ENCODE measurements at regions not wholly inside any gene's neighbourhood (a gene's known extent, or its start where the extent isn't known, plus 50 kb on each side); places are given as distances from the start of the nearest gene placed in this dataset.
"Not testable (repeated sequence)": the region's sequence is repeated elsewhere in the genome, so short reads cannot be mapped to it uniquely, and the experiment has no call there.

DNA sequence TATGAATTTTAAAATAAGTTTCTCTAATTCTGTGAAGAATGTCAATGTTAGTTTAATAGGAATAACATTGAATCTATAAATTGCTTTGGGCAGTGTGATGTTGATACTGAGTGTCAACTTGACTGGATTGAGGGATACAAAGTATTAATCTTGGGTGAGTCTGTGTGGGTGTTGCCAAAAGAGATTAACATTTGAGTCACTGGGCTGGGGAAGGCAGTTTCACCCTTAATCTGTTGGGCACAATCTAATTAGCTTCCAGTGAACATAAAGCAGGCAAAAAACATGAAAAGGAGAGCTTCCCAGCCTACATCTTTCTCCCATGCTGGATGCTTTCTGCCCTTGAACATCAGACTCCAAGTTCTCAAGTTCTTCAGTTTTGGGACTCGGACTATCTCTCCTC is 832.0 kb upstream of the ARRDC3 start:
- DNase-seq = no peak

DNA sequence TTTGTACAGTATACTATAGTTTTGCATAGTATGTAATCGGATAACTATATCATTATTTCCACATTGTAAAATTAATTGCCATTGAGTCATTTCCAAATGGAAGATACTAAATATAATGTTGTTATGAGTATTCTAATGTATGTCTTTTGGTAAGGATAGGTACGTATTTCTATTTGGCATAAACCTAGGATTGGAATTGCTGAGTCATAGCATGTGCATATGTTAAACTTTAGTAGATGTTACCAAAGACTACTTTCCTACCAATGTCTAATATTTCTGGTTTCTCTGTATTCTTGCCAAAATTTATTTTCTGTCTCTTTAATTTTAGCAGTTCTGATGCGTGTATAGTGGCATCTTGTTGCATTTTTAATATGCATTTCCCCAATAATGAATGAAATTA is 825.1 kb upstream of the ARRDC3 start:
- no peak for DNase-seq

DNA sequence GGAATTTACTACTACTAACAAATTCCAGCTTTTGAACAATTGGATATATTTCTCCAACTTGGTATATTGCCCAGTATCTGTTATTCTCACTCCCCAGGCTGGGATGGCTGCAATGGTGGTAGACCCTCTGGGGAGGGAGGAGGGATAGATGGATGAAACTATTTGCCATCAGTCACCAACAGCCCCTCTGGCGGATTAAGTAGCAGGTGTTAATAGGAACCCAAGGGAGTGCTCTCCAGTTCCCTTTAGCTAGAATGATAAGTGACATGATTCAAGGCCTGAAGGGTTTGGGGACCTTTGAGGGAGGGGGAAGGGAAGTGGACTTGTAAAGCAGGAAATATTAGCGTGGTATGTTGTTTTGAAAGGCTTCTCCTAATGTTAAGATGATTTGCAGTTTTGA is 824.0 kb upstream of the ARRDC3 start:
- DNase-seq = no peak

DNA sequence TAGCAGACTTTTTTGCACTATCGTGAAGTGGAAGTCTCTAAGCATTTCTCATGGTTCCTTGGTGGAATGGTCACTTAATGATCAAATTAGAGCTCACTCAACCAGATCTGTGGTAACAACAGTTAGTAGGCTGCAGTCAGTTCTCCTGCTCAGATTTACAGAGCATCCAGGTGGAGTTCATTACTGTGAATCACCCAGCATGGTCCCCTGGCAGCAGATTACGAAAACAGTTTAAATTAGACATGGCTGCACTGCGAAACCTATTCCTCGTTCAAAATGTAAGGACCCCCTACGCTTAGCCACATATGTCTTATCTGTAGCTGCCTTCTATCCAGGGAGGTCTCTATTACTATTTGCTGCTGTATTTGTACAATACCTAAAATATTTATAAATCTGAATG is 823.6 kb upstream of the ARRDC3 start:
- no peak for DNase-seq

DNA sequence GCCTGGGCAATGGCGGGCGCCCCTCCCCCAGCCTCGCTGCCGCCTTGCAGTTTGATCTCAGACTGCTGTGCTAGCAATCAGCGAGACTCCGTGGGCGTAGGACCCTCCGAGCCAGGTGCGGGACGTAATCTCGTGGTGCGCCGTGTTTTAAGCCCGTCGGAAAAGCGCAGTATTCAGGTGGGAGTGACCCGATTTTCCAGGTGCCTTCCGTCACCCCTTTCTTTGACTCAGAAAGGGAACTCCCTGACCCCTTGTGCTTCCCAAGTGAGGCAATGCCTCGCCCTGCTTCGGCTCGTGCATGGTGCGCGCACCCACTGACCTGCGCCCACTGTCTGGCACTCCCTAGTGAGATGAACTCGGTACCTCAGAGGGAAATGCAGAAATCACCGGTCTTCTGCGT is 815.9 kb upstream of the ARRDC3 start:
- not testable (repeated sequence) for DNase-seq

DNA sequence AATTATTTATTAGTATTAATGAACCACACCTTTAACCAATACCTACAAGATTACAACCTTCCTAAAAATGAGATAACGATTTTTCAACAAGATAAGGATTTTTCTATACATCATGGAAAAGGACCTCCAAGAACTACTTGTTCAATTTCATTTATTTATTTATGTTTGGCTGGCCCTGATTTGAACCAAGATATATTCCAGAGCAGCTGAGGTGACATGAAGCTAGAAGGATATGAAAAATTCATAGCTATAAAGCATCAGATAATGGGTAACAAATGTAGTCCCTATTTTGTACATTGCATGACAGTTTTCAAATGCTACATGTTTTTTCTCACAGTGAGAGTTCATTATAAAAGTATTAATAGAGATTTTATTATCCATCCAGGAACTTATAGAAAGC is 798.5 kb upstream of the ARRDC3 start:
- DNase-seq = no peak

DNA sequence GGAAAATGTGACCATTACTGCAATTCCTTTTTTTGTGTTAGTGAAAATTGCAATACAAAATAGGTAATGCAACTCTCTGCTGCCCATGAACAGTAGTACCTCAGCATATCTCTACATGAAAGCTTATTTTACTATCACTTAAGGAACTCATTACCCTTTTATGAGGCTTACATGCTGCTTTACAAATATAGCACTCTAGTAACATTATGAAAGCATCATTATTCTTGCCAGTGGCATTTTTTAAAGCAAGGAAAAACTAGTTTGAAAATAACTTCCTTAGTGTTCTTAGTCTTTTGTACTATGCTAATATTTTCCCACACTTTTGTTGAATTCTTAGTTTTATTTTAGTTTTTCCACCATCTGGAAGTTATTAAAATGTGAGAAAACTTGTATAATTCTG is 797.3 kb upstream of the ARRDC3 start:
- no peak for DNase-seq

DNA sequence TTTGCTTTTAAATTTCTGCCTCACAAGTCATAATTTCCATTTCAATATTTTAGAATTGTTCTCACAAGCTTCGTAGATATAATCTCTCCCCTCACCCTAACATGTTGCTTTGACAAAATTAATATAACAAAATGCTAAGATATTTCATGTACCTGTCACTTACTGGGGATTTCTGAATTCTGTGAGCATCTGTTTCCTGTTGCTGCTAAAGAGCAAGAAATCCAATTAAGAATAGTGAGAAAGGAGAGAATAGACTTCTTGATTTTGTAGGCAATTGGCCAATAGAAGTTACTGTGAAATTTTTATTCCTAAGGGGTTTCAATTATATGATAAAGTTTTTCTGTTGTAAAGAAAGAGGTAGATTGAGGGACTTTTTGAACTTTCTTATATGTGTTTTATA is 796.5 kb upstream of the ARRDC3 start:
- DNase-seq = no peak

DNA sequence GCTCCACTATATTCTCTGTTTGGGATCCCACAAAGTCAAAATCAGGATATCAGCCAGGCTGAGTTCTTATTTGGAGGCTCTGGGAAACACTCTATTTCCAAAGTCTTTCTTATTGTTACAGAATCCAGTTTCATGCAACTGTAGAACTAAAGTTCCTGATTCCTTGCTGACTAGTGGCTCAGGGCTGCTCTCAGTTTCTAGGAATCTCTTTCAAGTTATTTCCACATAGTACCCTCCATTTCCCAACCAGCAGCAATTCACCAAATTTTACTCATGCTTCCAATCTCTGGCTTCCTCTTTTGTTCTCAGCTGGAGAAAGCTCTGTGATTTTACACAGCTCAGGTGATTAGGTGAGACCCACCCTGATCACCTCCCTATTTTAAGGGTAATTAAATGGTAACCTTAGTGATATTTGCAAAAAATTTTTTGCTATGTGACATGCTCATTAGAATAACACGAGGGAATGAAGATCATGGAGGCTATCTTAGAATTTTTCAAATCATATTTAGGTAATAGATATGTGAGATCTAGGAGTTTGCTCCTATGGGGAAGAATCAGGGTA is 794.9 kb upstream of the ARRDC3 start:
- DNase-seq = no peak

DNA sequence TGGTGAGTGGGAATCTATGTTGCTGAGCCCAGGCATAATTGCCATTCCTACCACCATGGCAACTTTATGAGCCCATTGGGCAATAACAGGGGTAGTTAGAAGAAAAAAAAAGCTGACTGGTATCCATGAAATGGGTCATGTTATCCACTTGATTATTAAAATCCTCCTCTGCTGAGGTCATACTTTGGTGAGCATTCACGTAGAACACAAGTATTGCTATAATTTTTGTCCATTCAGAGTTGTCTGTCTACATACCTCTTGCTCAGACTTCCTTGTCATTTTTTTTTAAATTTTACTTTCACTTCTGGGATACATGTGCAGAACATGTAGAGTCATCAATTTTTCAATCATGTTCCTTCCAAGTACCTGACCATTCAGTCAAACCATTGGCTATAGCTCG is 780.8 kb upstream of the ARRDC3 start:
- no peak for DNase-seq

DNA sequence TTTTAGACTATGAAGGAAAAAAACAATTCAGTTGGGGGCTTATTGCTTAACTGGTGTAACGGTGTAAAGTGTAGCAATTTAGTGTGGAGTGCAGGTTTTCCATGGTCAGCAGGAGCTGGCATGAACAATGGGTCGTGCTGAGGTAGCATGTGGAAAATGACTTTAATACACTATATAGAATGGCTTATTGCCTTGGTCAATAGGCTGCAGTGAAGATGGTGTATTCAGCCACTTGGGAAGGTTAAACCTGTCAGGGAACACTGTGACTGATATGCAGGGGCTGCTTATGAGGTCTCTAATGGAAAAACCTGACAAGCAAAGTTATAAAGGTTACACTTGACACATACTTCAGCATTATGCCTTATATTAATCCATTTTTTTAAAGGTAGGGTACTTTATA is 764.7 kb upstream of the ARRDC3 start:
- no peak for DNase-seq

DNA sequence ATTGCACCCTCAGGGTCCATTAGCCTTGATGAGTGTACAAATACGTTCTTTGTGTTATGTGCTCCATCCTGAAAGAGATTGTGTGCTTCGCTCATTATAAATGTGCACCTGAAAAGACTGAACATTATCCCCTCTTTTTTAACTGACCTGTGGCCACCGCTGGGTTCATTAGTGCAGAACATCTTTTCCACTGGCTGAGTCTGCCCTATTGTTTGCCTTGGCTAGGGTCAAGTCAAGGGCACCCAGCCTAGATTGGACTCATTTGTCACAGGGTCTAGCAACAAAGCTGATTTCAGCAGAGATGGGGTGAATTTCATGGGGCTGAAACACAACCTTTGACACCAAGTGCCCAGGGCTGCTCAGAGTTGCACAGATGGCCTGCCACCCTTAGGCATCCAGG is 764.1 kb upstream of the ARRDC3 start:
- DNase-seq = no peak

DNA sequence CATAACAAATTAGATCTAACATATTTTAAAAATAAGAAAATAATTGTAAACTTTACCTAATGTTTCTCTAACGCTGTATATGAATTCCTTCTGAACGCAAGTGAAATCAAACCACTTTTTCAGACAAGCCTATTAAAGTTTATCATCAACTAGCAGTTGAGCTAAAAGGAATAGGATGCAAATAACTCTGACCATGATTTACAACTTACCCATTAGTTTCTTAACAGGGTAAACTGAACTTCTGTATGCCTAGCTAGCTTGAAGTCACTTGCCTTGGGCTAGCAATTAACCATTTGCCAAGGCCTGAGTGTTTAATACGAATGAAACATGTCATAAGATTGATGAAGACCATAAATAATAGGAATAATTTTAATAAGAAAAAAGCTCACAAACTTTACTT is 762.7 kb upstream of the ARRDC3 start:
- DNase-seq = no peak

DNA sequence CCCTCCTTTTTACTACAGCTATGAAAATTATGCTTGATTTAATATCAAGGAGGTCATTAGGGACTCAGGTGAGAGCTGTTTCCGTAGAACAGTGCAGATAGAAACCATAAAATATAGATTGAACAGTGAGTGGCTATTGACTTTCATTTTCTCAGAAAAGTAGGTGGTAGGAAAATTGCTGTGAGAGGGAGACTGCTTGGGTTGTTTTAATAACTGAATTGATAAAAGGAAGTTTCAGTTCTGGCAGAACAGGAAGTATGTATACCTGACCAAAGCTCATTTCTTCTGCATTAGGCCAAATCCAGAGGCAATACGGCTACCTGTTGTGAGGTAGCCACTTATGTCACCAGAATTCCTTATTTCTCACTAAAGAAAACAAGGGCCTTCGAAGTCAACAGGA is 761.7 kb upstream of the ARRDC3 start:
- no peak for DNase-seq

DNA sequence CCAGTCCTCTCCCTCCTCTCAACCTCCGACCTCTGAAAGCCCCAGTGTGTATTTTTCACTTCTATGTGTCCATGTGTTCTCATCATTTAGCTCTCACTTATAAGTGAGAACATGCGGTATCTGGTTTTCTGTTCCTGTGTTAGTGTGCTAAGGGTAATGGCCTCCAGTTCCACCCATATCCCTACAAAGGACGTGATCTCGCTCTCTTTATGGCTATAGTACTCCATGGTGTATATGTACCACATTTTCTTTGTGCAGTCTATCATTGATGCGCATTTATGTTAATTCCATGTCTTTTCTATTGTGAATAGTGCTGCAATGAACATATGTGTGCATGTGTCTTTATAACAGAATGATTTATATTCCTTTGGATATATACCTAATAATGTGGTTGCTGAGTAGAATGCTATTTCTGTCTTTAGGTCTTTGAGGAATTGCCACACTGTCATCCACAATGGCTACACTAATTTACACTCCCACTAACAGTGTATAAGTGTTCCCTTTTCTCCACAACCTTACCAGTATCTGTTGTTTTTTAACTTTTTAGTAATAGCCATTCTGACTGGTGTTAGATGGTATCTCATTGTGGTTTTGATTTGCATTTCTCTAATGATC is 749.3 kb upstream of the ARRDC3 start:
- DNase-seq = not testable (repeated sequence)

DNA sequence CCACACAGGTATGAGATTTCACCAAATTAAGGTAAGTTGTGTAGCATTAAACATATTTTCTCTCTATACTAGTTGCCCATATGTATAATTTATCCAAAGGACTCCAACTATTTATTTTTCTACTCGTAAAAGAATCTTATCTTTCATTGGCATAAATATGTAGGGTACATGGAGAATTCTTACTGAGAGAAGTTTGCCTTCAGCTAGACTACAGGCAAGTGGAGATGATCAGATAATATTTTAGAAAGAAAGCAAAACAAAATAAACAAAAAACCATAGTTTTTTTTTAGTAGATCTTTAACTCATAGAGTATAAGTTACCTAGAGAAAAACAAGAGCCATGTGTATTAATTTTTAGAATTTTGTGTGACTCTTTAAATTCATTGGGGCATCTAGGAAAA is 743.1 kb upstream of the ARRDC3 start:
- DNase-seq = no peak

DNA sequence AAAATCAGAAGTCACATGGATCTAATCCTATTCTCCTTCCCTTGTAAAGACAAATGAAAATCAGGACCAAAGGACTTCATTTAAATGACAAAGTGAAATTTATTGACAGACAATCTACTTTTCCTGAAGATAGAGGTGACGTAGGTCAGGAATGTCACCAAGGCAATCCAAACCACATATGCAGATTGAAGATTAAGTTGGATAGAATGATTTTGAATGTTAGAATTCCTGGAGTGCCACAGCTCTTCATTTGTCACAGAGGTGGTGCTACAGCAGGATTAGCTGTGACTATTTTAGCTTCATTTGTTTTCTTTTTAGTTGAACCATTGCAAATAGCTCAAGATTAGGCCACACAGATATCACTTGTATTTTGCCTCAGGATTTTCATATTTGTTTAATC is 736.0 kb upstream of the ARRDC3 start:
- no peak for DNase-seq

DNA sequence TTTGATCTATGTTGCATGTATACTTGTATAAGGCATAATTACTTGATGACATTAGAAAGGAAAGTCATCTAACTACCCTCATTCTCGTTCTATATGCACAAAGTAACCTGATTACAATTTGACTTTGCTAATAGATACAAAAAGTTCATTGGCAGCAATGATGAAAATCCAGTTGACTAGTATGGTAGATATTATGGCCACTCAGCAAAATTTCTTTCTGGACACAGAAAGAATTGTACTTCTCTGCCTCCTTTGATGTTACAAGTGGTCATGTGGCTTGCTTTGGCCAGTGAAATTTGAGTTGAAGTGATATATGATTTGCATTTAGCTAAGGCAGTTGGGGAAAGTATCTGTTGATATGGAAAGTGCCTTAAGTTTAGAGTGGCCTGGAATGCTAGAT is 723.7 kb upstream of the ARRDC3 start:
- DNase-seq = no peak

DNA sequence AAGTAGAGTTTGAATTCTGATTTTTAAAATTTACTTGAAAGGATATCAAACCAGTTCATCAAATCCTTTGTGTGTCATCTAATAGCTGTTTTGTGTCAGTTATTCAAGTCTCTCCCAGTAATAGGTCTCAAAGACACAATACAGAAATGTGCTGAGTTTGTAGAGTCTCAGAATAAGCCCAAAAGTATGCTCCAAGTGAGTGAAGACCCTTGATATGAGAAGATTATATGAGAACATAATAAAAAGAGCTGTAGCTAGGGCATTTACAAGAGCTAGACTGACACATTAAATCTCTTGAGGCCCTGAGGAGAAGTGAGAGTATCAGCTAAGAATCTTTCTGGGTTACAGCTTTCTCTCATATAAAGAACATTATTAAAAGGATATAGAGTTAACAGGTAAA is 721.0 kb upstream of the ARRDC3 start:
- DNase-seq = no peak

DNA sequence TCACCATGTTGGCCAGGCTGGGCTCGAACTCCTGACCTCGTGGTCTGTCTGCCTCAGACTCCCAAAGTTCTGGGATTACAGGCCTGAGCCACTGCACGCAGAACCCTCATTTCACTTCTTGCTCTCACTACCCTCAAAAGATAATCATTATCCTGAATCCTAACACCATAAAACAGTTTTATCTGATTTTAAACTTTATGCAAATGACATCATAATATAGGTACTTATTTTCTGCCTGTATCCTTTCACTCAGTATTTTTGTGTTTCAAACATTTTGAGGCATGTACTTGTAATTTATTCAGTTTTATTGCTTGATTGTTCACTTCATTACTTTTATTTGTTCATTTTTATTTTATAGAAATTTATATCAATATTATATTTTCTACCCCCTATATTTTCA is 719.2 kb upstream of the ARRDC3 start:
- DNase-seq = no peak

DNA sequence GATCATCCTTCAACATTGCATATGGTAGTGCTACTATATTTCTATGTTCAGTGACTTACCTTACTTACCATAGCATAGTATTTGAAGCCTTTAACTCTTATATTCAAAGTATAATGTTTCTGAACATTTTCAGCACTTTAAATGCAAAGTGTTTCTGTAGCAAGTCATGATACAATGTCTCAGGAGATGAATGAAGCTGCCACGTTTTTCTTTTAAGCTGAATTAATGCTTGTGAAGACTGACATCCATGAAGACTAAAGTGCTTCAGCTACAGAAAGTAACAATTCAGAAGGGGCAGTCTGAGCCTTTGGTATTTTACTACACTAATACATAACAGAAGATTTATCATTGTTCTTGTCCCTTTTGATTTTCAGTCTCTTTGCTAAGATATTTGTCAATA is 709.1 kb upstream of the ARRDC3 start:
- DNase-seq = no peak

DNA sequence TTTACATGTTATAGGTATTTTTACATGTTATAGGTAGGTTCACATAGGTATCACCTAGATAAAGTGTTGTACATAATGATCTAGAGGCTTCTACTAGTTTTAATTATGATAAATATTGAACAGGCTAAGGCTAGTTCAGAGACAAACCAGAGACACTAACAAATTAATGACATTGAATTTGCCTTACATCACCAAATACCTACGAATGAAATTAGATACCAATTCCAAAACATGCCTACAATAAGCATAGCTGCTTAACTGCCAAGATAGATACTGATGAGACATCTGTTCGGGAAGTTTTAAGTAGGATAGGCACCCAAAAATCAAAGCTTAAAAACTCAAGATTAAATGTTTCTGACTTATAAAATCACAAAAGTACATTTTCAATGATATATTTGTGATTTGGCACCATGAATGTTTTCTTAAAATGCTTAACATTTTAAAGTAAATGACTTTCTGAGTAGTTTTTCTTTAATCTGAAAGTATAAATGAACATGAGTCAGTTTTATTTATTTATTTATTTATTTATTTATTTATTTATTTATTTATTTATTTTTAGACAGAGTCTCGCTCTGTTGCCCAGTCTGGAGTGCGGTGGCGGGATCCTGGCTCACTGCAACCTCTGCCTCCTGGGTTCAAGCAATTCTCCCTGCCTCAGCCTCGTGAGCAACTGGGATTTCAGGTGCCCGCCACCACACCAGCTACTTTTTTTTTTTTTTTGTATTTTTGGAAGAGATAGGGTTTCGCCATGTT is 703.1 kb upstream of the ARRDC3 start:
- no peak for DNase-seq

DNA sequence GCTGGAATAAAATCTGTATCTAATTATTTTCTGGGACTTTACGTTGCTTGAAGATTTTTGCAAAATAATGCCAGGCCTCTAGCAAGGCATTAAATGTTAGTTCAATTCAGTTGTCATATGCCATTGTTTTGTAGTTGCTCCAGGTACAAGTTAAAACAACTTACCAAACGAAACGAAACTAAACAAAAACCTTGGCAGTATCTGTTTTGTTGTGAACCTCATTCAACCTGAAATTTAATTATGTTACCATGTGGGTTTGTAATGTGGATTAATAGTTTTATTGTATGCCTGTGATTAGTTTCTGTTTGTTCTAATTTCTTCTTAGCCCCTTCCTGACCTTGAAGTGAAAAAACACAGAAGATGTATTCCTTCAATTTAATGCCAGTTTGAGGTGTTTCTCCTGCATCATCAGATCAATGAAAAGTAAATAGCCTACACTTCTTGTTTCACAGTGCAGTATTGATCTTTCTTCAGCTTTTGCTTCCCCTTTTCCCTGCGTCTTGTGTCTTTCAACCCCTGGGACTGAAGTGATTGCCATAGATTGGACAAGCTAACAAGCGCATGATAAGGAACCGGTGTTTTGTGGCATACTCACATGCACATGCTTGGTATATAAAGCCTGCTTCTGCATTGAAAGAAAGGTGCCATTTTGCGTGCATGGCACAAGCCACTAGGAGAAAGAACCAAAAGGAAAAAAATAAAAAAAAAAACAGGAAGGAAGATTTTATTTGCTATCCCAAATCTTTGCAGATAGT is 699.0 kb upstream of the ARRDC3 start:
- DNase-seq = no peak

DNA sequence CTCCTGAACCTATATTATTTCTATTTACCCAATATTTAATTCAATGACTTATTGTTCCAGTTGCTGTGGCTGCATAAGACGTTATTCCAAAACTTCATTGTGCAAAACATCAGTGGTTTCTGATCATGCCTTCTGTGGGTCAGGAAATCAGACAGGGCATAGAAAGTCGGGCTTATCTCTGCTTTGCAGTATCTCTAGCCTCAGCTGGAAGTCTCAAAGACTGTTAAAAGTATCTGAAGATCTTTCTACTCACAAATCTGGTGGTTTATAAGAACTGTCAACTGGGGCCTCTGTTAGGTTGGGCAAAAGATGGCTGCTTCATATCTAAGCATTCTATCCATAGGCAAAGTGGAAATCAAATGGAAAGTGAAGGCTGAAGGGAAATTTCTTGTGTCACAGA is 687.7 kb upstream of the ARRDC3 start:
- DNase-seq = no peak

Data from right hindlimb (tissue), 1 donor.